GM19043 (cell line): ENCODE measurements at regions not wholly inside any gene's neighbourhood (a gene's known extent, or its start where the extent isn't known, plus 50 kb on each side); places are given as distances from the start of the nearest gene placed in this dataset.

Experiments used
- ATAC-seq: cut with Tn5 transposase; IDR thresholded peaks from one replicate; pipeline ENCODE4 v1.9.1; 2021; ENCODE audit warnings: low read depth; ENCODE audit not compliant: unreplicated experiment

- ATAC-seq = no peak
Measured at GRCh38 chr14:29262979-29263378, 496.4 kb downstream of the FOXG1 start.

- ATAC-seq = no peak
Measured at GRCh38 chr14:29264865-29265264, 498.3 kb downstream of the FOXG1 start.

- ATAC-seq = no peak
Measured at GRCh38 chr14:29265852-29266251, 499.3 kb downstream of the FOXG1 start.

- no peak for ATAC-seq
Measured at GRCh38 chr14:29271669-29272068, 505.1 kb downstream of the FOXG1 start.

- no peak for ATAC-seq
Measured at GRCh38 chr14:29273513-29273912, 506.9 kb downstream of the FOXG1 start.

- no peak for ATAC-seq
Measured at GRCh38 chr14:29274890-29275596, 508.5 kb downstream of the FOXG1 start.

GRCh38 chr14:29278301-29279263 is 512.0 kb downstream of the FOXG1 start:
- no peak for ATAC-seq

- ATAC-seq = no peak
Measured at GRCh38 chr14:29282169-29282568, 515.6 kb downstream of the FOXG1 start.

- no peak for ATAC-seq
Measured at GRCh38 chr14:29290441-29290840, 523.9 kb downstream of the FOXG1 start.

GRCh38 chr14:29299372-29299771 is 532.8 kb downstream of the FOXG1 start:
- ATAC-seq = no peak

GRCh38 chr14:29301571-29301970 is 535.0 kb downstream of the FOXG1 start:
- no peak for ATAC-seq

- ATAC-seq = no peak
Measured at GRCh38 chr14:29310210-29310609, 543.6 kb downstream of the FOXG1 start.

- no peak for ATAC-seq
Measured at GRCh38 chr14:29310757-29311156, 544.2 kb downstream of the FOXG1 start.

GRCh38 chr14:29311983-29312382 is 545.4 kb downstream of the FOXG1 start:
- no peak for ATAC-seq

- no peak for ATAC-seq
Measured at GRCh38 chr14:29316936-29317335, 550.3 kb downstream of the FOXG1 start.

GRCh38 chr14:29317423-29317822 is 550.8 kb downstream of the FOXG1 start:
- no peak for ATAC-seq

- ATAC-seq = no peak
Measured at GRCh38 chr14:29320286-29320685, 553.7 kb downstream of the FOXG1 start.

GRCh38 chr14:29321646-29322045 is 555.1 kb downstream of the FOXG1 start:
- no peak for ATAC-seq

- ATAC-seq = no peak
Measured at GRCh38 chr14:29339494-29340172, 573.0 kb downstream of the FOXG1 start.

- no peak for ATAC-seq
Measured at GRCh38 chr14:29348504-29348903, 579.1 kb downstream of the PRKD1 start.

- ATAC-seq = no peak
Measured at GRCh38 chr14:29350496-29350895, 577.2 kb downstream of the PRKD1 start.
